ENCODE measurements at regions not wholly inside any gene's neighbourhood (a gene's known extent, or its start where the extent isn't known, plus 50 kb on each side); places are given as distances from the start of the nearest gene placed in this dataset.
A peak's percentile ranks its signal among the peaks of the same experiment; 100 is the strongest.
"Not testable (repeated sequence)": the region's sequence is repeated elsewhere in the genome, so short reads cannot be mapped to it uniquely, and the experiment has no call there.

DNA sequence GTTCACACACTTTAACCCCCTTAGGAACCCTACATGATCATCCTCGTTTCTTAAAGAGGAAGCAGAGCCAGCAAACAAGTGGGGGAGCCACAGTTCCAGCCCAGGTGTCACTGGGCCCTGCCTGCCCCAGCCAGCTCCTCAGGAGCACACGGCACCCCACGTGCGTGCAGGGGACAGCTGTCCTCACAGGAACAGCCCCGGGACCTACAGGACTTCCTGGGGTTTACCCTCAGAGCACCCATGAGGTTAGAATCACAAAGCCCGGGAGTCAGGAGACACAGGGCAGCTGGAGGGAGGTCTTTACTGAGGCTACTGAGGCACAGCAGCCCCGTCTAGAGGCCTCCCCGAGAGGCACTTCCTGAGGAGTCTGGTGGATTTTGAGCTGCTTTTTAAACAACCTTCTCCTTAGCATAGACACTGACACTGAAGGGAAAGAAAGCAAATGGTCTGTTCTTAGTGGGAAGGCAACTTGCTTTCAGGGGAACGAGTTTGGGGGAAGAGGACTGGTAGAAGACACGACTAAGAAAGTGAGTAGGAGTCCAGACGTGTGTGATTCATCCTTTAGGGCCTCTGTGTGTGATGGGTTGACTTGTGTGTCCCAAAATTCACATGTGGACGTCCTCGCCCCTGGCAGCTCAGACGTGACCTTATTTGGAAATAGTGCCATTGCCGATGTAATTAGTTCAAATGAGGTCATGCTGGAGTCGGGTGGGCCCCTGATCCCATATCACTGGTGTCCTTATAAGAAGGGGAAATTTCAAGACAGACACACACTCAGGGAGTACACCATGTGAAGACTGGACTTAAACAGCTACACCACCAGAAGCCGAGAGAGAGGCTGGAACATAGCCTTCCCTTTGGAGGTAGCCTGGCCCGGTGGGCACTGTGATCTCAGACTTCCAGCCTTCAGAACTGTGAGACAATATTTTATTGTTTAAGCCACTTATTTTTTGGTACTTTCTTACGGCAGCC, 278.4 kb upstream of the PLGLB2 start:
- TF ChIP-seq POLR2A (IDR thresholded peaks at IDR 0.05; ENCODE audit: low read length): peak; percentile 54
- not testable (repeated sequence) for TF ChIP-seq GATA1 (IDR thresholded peaks at IDR 0.05; ENCODE audit: low read depth, low read length)
